PC-9 (cell line): ENCODE measurements at regions not wholly inside any gene's neighbourhood (a gene's known extent, or its start where the extent isn't known, plus 50 kb on each side); places are given as distances from the start of the nearest gene placed in this dataset.

Experiments
- BruUV-seq: library from RNA; stranded (reverse); fragments of 400-500 nt; replicated peaks from 2 replicates; lab custom pipeline; 2021; lab: Mats Ljungman, UMichigan
- CTCF ChIA-PET: fragments of 300-600 bp; sonication (Branson Sonifier 250); formaldehyde crosslinking; loops from one replicate; lab custom pipeline; 2022; ENCODE audit warnings: antibody characterized with exemption; lab: Charles Lee
- POLR2A ChIA-PET: fragments of 300-600 bp; sonication (Branson Sonifier 250); formaldehyde crosslinking; loops from one replicate; lab custom pipeline; 2022; ENCODE audit warnings: antibody characterized with exemption; ENCODE audit not compliant: unreplicated experiment; lab: Charles Lee
- DNase-seq, 2 experiments: peaks; one replicate each; pipeline versions ENCODE4 v3.0.0 to v3.0.0-alpha.2; 2015 to 2022; ENCODE audit warnings: mixed read lengths in 1 of 2
- H2AFZ ChIP-seq: fragments of 200-600 bp; sonication (generic); 2 replicates; pipeline ENCODE4 v1.8.1; 2017; ENCODE audit warnings: antibody characterized with exemption
- H3F3A ChIP-seq: fragments of 200-600 bp; sonication (generic); 2 replicates; pipeline ENCODE4 v1.8.1; 2017; ENCODE audit warnings: antibody characterized with exemption, mild to moderate bottlenecking, low read depth; ENCODE audit not compliant: insufficient read depth
- H3K27ac ChIP-seq: fragments of 200-600 bp; sonication (generic); 2 replicates; pipeline ENCODE4 v1.6.1; 2016; ENCODE audit warnings: mixed run types
- H3K27me3 ChIP-seq: fragments of 200-600 bp; sonication (generic); 2 replicates; pipeline ENCODE4 v1.6.1; 2016; ENCODE audit warnings: low read depth, mixed run types; ENCODE audit not compliant: insufficient read depth
- H3K36me3 ChIP-seq: fragments of 200-600 bp; sonication (generic); 2 replicates; pipeline ENCODE4 v1.6.1; 2016; ENCODE audit warnings: low read depth, mixed run types
- H3K4me1 ChIP-seq: fragments of 200-600 bp; sonication (generic); replicated peaks from 2 replicates; pipeline ENCODE4 v1.6.1; 2016; ENCODE audit warnings: mixed run types; ENCODE audit not compliant: insufficient read depth
- H3K4me2 ChIP-seq: fragments of 200-600 bp; sonication (generic); 2 replicates; pipeline ENCODE4 v1.6.1; 2017; ENCODE audit warnings: mixed run types
- H3K4me3 ChIP-seq: fragments of 200-600 bp; sonication (generic); 2 replicates; pipeline ENCODE4 v1.6.1; 2016; ENCODE audit warnings: mixed run types
- H3K79me2 ChIP-seq: fragments of 200-600 bp; sonication (generic); 2 replicates; pipeline ENCODE4 v1.6.1; 2017; ENCODE audit warnings: low read depth, mixed run types
- H3K9me2 ChIP-seq: fragments of 200-600 bp; sonication (generic); 2 replicates; pipeline ENCODE4 v1.8.1; 2017; ENCODE audit warnings: mild to moderate bottlenecking; ENCODE audit not compliant: insufficient read depth
- H3K9me3 ChIP-seq: fragments of 200-600 bp; sonication (generic); 2 replicates; pipeline ENCODE4 v1.8.1; 2016; ENCODE audit warnings: low read depth; ENCODE audit not compliant: insufficient read depth
- H4K20me1 ChIP-seq: fragments of 200-600 bp; sonication (generic); 2 replicates; pipeline ENCODE4 v1.8.1; 2017; ENCODE audit not compliant: insufficient read depth
- CTCF ChIP-seq: fragments of 200-600 bp; sonication (generic); conservative IDR thresholded peaks from 2 replicates; pipeline ENCODE4 v1.6.1; 2017; ENCODE audit warnings: mixed run types, antibody characterized with exemption, mild to moderate bottlenecking, moderate library complexity
- EZH2 ChIP-seq: fragments of 200-600 bp; sonication (generic); IDR thresholded peaks from 2 replicates; pipeline ENCODE4 v1.8.0; 2017; ENCODE audit warnings: antibody characterized with exemption, low read depth
- intact Hi-C: fragments of 100-400 bp; cut with micrococcal nuclease; formaldehyde crosslinking; loops from one replicate; pipeline ENCODE4 v1.10.0; 2022; ENCODE audit not compliant: unreplicated experiment

DNA sequence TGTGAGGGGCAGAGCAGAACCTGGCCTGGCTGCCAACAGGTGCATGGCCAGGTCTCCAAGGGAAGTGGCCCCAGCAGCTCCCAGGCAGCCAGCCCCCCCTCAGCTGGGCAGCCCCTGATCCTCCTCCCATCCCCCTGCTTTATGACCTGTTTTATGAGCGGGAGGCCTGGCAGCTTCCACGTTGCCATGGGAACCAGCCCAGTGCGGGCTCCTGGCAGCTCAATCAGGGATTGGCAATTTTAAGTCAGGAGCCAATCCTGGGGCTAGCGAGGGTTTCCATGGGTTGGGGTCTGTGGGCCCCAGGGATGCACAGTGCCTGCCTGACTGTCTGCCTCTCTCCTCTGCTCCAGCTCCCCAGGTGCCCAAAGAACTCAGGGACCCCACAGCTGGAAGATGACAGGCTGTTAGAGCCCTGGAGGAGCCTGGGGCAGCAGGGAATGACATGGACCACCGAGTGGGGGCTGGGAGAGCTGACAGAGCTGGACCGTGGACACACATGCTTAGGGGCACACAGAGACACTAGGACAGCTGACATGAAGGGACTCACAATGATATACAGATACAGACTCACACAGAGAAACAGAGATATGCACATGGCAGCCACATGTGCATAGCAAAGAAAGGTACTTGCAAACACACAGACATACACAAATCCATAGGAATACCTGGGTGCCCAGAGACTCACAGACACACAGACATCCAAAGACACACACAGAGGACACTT is 56.5 kb upstream of the SIRPA start:
- Histone ChIP-seq H3K4me1 (no peaks in the 10 kb centered on the region), H3K9me2 (no peaks in the 10 kb centered on the region), H3F3A (no peaks in the 10 kb centered on the region), H3K4me3 (no peak overlapping the region), H3K79me2 (no peaks in the 10 kb centered on the region), H2AFZ (no peak overlapping the region), H3K27me3 (peaks cover 20% of the 10 kb centered on the region; the same call in 1 of the 2 replicates), H3K9me3 (no peaks in the 10 kb centered on the region), H3K36me3 (no peaks in the 10 kb centered on the region), H3K4me2 (no peak overlapping the region), H4K20me1 (no peaks in the 10 kb centered on the region), H3K27ac (no peak overlapping the region)
- POLR2A ChIA-PET, result interaction anchor here (0.5 kb wide), 1 partner anchor 1614 kb away, joined by 3 read pairs; no protein-coding TSS in a partner anchor
- no TSS peak for BruUV-seq
- CTCF ChIA-PET, result no interaction called here
- no peak for TF ChIP-seq CTCF
- no peak for TF ChIP-seq EZH2
- DNase-seq, result no peak
- intact Hi-C loops, result no loop called here

DNA sequence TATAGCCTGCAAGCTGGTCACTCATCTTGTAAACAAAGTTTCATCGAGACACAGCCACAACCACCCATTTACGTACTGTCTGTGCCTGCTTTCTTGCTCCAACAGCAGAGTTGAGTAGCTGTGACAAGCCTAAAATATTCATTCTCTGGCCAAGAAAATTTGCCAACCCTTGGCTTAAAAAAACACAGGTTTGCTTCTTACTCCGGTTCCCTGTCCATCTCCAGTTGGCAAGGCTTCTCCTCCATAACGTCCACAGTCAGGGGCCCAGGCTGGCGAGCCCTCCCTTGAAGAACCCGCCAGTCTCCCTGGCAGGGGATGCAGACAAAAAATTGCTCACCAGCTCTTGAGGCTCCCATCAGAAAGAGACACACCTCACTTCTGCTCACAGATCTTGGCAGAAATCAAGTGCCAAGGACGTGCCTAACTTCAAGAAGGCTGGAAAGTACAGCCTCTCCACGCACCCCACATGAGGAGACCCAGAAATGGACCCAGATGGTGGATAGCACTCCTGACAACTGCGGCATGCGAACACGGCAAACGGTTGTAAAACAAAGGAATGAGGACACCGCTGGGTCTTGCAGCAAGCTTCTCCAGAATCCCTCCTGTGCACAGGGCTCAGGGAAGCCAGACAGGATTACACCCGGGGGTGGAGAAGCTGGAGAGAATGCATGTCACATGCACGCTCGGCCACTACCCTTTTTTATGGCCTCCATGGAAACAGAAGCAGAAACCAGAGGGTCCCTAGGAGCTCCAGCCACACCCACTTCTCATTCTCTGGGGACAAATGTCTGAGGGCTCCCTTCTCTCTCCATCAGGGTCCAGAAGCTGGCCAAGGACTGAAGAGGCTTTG is 59.8 kb upstream of the SIRPA start:
- H3K4me3 ChIP-seq, result no peak overlapping the region
- H3K27me3 ChIP-seq, result peaks cover 20% of the 10 kb centered on the region; the same call in 1 of the 2 replicates
- CTCF ChIA-PET, result no interaction called here
- no peaks in the 10 kb centered on the region for H3K9me3 ChIP-seq
- no peaks in the 10 kb centered on the region for H3K79me2 ChIP-seq
- no peaks in the 10 kb centered on the region for H4K20me1 ChIP-seq
- no peak overlapping the region for H3K4me2 ChIP-seq
- intact Hi-C loops, result no loop called here
- no peaks in the 10 kb centered on the region; the same call in 1 of the 2 replicates for H3F3A ChIP-seq
- DNase-seq, result no peak
- no peaks in the 10 kb centered on the region for H3K36me3 ChIP-seq
- H2AFZ ChIP-seq, result no peak overlapping the region
- no peaks in the 10 kb centered on the region for H3K9me2 ChIP-seq
- BruUV-seq, result no TSS peak
- POLR2A ChIA-PET, result no interaction called here
- H3K27ac ChIP-seq, result no peak overlapping the region
- TF ChIP-seq CTCF (no peak), EZH2 (no peak)
- no peaks in the 10 kb centered on the region; the same call in 1 of the 2 replicates for H3K4me1 ChIP-seq

GRCh38 chr20:1833728-1834726 is 61.2 kb upstream of the SIRPA start:
- TF ChIP-seq EZH2, result no peak
- no peak for TF ChIP-seq CTCF
- CTCF ChIA-PET, result no interaction called here

More at GRCh38 chr20:1833728-1834726, 61.2 kb upstream of the SIRPA start:
- Histone ChIP-seq H3K36me3 (no peaks in the 10 kb centered on the region), H3K27ac (no peak overlapping the region), H3K4me1 (peaks cover 7% of the 10 kb centered on the region), H3K27me3 (peaks cover 20% of the 10 kb centered on the region; the same call in 1 of the 2 replicates), H3K79me2 (no peaks in the 10 kb centered on the region), H3K9me2 (no peaks in the 10 kb centered on the region), H3K4me2 (no peak overlapping the region), H3F3A (peaks cover under 1% of the 10 kb centered on the region; the same call in 1 of the 2 replicates), H2AFZ (no peak overlapping the region), H3K9me3 (no peaks in the 10 kb centered on the region), H4K20me1 (no peaks in the 10 kb centered on the region), H3K4me3 (no peak overlapping the region)
- intact Hi-C loops, result no loop called here
- BruUV-seq, result no TSS peak
- POLR2A ChIA-PET, result no interaction called here
- no peak for DNase-seq
